NB4 (cell line): ENCODE measurements at regions not wholly inside any gene's neighbourhood (a gene's known extent, or its start where the extent isn't known, plus 50 kb on each side); places are given as distances from the start of the nearest gene placed in this dataset.

Experiments used
- DNase-seq: peaks from one replicate; pipeline ENCODE4 v3.0.0; 2010; ENCODE audit warnings: low read depth
- H3K4me3 ChIP-seq: one replicate; pipeline ENCODE4 v1.5.1; 2011; ENCODE audit warnings: mild to moderate bottlenecking, low read depth, low read length, moderate library complexity
- MYC ChIP-seq: IDR thresholded peaks from 2 replicates; pipeline ENCODE4 v1.6.1; 2011; ENCODE audit warnings: low read depth, low read length
- POLR2A ChIP-seq: IDR thresholded peaks from 2 replicates; pipeline ENCODE4 v1.6.1; 2011; ENCODE audit warnings: mild to moderate bottlenecking; ENCODE audit not compliant: insufficient read length; ENCODE audit errors: extremely low read depth
- TF ChIP-seq, protein P1 (sequence below): IDR thresholded peaks from one replicate; pipeline ENCODE4 v1.5.1; 2012; ENCODE audit warnings: low read depth, low read length
- TF ChIP-seq, protein P2 (sequence below): IDR thresholded peaks from 2 replicates; pipeline ENCODE4 v1.6.1; 2011; ENCODE audit warnings: low read depth, low read length

DNA sequence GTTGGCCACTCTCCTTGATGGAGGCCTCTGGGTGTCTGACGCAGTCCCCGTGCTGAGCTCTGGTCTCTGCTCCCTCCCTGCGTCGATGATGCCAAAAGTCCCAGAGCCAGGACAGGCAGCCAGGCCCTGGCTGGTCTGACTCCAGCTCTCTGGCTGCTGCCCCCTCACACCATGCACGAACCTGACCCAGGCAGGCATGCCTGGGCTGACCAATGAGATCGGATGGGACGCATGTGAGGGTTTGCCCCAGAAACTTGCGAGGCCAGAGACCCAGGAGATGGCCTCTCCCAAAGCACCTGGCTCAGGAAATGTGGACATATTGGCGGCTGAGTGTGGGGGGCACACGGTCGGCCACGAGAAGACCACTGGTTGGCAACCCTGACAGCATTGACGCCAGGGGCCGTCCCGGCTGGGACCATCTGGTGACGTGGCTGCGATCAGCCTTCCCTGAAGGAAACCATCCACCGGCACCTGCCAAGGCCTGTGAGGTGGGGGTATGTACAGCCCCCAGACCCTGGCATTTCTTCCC, 51.2 kb upstream of the FRMD1 start:
- DNase-seq, result no peak
- TF ChIP-seq, protein P1, sequence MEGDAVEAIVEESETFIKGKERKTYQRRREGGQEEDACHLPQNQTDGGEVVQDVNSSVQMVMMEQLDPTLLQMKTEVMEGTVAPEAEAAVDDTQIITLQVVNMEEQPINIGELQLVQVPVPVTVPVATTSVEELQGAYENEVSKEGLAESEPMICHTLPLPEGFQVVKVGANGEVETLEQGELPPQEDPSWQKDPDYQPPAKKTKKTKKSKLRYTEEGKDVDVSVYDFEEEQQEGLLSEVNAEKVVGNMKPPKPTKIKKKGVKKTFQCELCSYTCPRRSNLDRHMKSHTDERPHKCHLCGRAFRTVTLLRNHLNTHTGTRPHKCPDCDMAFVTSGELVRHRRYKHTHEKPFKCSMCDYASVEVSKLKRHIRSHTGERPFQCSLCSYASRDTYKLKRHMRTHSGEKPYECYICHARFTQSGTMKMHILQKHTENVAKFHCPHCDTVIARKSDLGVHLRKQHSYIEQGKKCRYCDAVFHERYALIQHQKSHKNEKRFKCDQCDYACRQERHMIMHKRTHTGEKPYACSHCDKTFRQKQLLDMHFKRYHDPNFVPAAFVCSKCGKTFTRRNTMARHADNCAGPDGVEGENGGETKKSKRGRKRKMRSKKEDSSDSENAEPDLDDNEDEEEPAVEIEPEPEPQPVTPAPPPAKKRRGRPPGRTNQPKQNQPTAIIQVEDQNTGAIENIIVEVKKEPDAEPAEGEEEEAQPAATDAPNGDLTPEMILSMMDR, result no peak
- TF ChIP-seq, protein P2, sequence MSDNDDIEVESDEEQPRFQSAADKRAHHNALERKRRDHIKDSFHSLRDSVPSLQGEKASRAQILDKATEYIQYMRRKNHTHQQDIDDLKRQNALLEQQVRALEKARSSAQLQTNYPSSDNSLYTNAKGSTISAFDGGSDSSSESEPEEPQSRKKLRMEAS, result no peak
- no peak overlapping the region for H3K4me3 ChIP-seq

DNA sequence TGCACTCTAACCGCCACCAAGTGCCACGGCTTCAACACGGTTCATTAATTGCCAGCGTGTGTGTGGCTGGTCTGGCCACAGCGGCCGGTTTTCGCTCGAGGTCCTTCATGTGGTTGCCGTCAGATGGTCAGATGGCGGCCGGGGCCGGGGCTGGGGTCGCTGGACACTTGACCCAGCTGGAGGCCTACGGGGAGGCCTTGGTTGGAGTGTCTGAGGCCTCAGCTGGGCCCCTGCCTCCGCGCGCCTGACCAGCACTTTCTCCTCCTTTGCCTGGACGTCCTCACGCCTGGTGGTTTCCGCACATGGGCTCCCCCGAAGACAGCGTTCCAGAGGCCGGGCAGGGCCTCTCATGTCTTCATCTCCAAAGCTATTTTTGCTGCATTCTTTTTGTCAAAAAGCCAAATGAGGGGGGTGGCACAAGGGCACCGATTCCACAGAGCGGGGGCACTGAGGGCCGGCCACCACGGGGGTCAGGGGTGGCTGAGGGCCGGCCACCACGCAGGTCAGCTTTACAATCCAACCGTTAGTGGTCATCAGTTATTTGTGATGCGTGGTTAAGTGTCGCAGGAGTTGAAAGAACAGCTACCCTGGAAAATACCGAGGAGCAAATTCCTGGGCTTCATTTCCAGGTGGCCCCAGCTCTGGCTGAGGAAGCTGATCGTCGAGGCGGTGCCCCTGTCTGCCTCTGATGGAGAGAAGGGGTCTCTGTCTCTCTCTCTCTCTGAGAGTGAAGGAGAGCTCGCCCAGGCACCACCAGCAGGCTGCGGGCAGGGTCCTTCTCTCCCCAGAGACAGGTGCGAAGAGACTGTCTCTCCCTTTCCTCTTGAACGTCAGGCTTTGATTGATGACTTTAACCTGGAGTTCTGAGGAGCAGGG, 50.5 kb upstream of the FRMD1 start:
- TF ChIP-seq POLR2A, result no peak
- TF ChIP-seq, protein P2, result no peak
- TF ChIP-seq, protein P1, result no peak
- TF ChIP-seq MYC, result no peak
- DNase-seq, result no peak
- no peak overlapping the region for H3K4me3 ChIP-seq

DNA sequence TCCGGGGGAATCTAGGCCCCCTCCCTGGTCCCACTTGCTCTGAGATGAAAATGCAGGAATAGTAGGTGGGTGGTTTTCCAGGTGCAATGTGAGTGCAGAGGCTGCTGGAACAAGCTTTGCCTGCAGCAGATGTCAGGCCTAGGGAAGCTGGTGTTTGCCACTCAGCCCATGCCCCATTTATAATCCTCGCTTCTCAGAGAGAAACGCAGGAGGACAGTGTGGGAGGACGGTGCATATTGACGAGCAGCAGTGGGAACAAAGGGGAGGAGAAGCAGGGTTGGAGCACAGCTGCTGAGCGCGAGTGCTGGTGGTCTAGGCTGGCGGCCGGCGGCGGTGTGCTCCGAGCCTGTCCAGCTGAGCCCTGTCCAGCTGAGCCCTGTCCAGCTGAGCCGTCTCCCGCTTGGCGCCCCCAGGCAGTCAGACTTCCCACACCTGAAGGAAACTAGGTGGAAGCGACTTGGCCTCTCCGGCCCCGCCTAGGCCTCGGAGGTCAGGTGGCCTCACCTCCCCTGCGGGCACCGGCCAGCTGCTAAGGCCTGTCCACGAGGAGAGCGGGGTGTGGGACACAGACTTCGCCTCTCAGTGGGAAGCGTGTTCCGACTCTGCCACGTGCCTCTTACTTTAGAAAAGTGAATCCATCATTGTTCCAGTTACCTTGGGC, 49.7 kb upstream of the FRMD1 start:
- TF ChIP-seq MYC, result no peak
- TF ChIP-seq, protein P1, result no peak
- TF ChIP-seq, protein P2, result no peak
- DNase-seq, result no peak
- no peak overlapping the region for H3K4me3 ChIP-seq
